ENCODE measurements at regions not wholly inside any gene's neighbourhood (a gene's known extent, or its start where the extent isn't known, plus 50 kb on each side); places are given as distances from the start of the nearest gene placed in this dataset.

- no peak for DNase-seq
Measured at GRCh38 chrX:17919896-17920446, 58.9 kb upstream of the RAI2 start.

- DNase-seq = no peak
Measured at GRCh38 chrX:17917945-17918577, 57.0 kb upstream of the RAI2 start.

- no peak for DNase-seq
Measured at GRCh38 chrX:17913801-17914200, 52.7 kb upstream of the RAI2 start.
